NB4 (cell line): ENCODE measurements at regions not wholly inside any gene's neighbourhood (a gene's known extent, or its start where the extent isn't known, plus 50 kb on each side); places are given as distances from the start of the nearest gene placed in this dataset.

Experiments used
- DNase-seq: peaks from one replicate; pipeline ENCODE4 v3.0.0; 2010; ENCODE audit warnings: low read depth
- H3K4me3 ChIP-seq: one replicate; pipeline ENCODE4 v1.5.1; 2011; ENCODE audit warnings: mild to moderate bottlenecking, low read depth, low read length, moderate library complexity
- MYC ChIP-seq: IDR thresholded peaks from 2 replicates; pipeline ENCODE4 v1.6.1; 2011; ENCODE audit warnings: low read depth, low read length
- POLR2A ChIP-seq: IDR thresholded peaks from 2 replicates; pipeline ENCODE4 v1.6.1; 2011; ENCODE audit warnings: mild to moderate bottlenecking; ENCODE audit not compliant: insufficient read length; ENCODE audit errors: extremely low read depth
- TF ChIP-seq, protein P1 (sequence below): IDR thresholded peaks from 2 replicates; pipeline ENCODE4 v1.6.1; 2011; ENCODE audit warnings: low read depth, low read length
- TF ChIP-seq, protein P2 (sequence below): IDR thresholded peaks from one replicate; pipeline ENCODE4 v1.5.1; 2012; ENCODE audit warnings: low read depth, low read length

DNA sequence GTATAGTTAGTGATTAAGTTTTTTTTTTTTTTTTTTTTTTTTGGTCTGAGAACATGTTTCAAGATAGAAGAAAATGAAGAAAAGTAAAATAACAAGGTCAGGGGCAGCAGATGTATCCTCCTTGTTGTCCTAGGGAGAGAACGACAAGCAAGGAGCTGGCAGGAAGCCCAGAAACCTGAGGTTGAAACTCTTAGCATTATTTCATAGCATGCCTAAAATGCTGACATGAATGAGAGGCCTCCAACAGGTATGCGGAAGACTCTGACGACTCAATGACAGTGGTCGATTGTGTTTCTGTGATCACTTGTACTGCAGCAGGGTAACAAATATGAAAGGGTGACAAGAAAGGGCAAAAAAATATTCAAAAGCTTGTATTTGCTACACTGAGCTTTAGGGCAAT is 415.9 kb downstream of the PLA2G4A start:
- TF ChIP-seq, protein P1, sequence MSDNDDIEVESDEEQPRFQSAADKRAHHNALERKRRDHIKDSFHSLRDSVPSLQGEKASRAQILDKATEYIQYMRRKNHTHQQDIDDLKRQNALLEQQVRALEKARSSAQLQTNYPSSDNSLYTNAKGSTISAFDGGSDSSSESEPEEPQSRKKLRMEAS: no peak
- TF ChIP-seq POLR2A: no peak
- TF ChIP-seq, protein P2, sequence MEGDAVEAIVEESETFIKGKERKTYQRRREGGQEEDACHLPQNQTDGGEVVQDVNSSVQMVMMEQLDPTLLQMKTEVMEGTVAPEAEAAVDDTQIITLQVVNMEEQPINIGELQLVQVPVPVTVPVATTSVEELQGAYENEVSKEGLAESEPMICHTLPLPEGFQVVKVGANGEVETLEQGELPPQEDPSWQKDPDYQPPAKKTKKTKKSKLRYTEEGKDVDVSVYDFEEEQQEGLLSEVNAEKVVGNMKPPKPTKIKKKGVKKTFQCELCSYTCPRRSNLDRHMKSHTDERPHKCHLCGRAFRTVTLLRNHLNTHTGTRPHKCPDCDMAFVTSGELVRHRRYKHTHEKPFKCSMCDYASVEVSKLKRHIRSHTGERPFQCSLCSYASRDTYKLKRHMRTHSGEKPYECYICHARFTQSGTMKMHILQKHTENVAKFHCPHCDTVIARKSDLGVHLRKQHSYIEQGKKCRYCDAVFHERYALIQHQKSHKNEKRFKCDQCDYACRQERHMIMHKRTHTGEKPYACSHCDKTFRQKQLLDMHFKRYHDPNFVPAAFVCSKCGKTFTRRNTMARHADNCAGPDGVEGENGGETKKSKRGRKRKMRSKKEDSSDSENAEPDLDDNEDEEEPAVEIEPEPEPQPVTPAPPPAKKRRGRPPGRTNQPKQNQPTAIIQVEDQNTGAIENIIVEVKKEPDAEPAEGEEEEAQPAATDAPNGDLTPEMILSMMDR: no peak
- TF ChIP-seq MYC: no peak
- no peak for DNase-seq
- H3K4me3 ChIP-seq: no peak overlapping the region

DNA sequence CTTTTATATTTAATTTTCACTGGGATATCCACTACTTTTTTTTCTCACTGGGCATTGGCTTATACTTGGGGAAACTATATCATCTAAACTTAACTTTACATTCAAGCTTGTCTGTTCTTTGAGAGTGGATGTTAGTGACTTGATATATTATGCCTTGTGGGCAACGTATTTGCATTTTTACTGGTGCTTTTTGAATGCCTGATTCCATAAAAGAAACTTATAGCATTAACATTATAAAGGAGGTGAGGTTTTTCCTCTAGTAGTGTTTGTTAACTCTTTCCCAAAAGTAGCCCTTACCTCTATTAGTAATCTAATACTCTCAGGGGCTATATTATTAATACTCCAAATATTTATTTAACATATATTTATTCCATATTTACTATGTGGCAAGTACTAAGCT is 416.5 kb downstream of the PLA2G4A start:
- no peak for DNase-seq
- H3K4me3 ChIP-seq: no peak overlapping the region
- no peak for TF ChIP-seq POLR2A
- TF ChIP-seq, protein P1: no peak
- no peak for TF ChIP-seq MYC
- TF ChIP-seq, protein P2: no peak

DNA sequence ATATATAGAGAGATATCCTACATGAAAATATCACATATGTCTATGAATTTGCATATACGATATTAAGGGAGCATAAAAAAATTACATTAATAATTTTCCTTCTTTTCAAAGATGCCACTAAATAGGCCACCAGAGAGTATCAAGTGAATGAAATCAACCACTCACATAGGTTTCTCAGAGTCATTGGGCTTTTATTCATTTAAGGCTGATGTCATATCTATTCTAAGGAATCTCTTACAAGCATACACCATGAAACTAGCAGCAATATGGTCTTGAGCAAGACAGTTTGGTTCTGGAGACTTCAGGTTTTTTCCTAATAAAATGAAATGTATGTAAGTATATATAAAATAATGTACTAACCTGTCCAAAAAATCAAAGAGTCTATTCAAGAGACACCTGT is 420.4 kb downstream of the PLA2G4A start:
- TF ChIP-seq MYC (no peak), POLR2A (no peak)
- TF ChIP-seq, protein P2: no peak
- TF ChIP-seq, protein P1: no peak
- H3K4me3 ChIP-seq: no peak overlapping the region
- no peak for DNase-seq

DNA sequence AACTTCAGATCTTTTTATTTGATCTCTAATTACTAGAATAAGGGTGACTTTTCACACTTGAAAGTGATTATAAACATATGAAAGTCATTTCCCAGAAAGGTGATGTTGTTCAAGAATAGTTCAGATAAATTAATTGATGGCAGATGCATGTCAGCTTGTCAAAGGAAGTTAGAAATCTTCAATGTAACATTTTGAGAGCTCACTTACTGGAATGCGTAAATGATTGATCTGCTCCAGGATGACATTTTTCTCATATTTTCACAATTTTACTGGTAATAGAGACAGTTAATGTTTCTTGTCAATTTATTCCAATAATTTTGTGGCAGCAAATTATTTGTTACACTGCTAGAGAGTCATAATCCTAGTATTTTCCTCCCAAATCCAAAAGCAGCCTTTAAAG is 424.2 kb downstream of the PLA2G4A start:
- no peak overlapping the region for H3K4me3 ChIP-seq
- TF ChIP-seq, protein P2: no peak
- no peak for TF ChIP-seq MYC
- TF ChIP-seq POLR2A: no peak
- TF ChIP-seq, protein P1: no peak
- no peak for DNase-seq

DNA sequence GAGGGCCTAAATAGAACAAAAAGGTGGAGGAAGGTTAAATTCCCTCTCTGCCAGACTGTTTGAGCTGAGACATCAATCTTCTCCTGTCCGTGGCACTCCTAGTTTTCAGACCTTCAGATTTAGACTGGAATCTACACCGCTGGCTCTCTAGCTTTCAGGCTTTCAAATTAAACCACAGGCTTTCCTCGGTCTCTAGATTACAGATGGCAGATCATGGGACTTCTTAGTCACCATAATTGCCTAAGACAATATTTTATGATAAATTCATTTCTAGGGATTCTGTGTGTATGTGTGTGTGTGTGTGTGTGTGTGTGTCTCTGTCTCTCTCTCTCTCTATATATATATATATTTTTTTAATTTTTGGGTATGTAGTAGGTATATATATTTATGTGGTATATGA is 428.7 kb downstream of the PLA2G4A start:
- TF ChIP-seq, protein P1: no peak
- TF ChIP-seq, protein P2: no peak
- H3K4me3 ChIP-seq: no peak overlapping the region

DNA sequence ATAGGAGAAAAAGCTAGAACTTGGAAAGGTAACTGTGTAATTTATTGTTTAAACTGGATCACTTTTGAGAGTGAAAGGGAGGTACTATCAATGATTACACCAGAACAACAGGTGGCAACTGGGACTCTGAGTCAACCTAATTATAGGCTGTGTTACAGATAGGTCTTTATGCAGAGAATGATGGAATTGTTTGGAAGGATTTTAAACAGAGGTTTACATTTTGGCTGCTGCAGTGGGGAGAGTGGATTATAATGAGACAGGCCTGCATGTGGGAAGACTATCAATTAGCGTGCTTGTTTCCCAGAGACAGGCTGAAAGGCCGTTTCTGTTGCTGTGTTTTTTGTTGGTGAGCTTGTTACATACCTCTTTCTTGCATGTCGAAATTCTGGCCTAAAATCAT is 432.9 kb downstream of the PLA2G4A start:
- TF ChIP-seq, protein P1: no peak
- TF ChIP-seq POLR2A (no peak), MYC (no peak)
- TF ChIP-seq, protein P2: no peak
- no peak for DNase-seq
- H3K4me3 ChIP-seq: no peak overlapping the region

More for the DNA sequence above, 428.7 kb downstream of the PLA2G4A start:
- DNase-seq: no peak
